A549 (cell line): ENCODE measurements at regions not wholly inside any gene's neighbourhood (a gene's known extent, or its start where the extent isn't known, plus 50 kb on each side); places are given as distances from the start of the nearest gene placed in this dataset.

Experiments
- EHF ChIP-seq: fragments of 250-450 bp; sonication (Bioruptor Pico); IDR thresholded peaks from 2 replicates; pipeline ENCODE4 v1.5.0; 2020; ENCODE audit warnings: mild to moderate bottlenecking
- TF ChIP-seq, protein P1 (sequence below): fragments of >200 bp; sonication (Bioruptor Twin); formaldehyde crosslinking; IDR thresholded peaks from 3 replicates; pipeline ENCODE4 v1.5.1; 2016

DNA sequence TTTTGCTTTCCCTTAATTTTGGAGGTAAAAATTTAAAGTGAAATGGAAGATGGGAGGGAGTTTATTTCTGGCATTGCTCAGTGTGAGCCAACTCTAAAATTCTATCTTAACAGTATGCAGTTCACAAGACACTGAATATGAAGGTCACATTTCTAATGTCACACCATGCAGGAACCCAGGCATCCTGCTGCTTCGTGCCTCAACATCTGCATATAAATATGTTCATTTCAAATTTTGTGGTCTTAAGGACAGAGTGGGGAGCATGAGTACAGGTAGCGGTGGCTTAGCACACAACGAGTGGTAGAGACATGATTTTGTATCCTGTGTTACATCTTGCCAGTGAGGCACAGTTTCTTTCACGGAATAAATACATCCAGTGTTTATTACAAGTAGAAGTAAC, 102.4 kb downstream of the ARL4C start:
- TF ChIP-seq EHF (CRISPR knock-in tag): no peak
- TF ChIP-seq, protein P1, sequence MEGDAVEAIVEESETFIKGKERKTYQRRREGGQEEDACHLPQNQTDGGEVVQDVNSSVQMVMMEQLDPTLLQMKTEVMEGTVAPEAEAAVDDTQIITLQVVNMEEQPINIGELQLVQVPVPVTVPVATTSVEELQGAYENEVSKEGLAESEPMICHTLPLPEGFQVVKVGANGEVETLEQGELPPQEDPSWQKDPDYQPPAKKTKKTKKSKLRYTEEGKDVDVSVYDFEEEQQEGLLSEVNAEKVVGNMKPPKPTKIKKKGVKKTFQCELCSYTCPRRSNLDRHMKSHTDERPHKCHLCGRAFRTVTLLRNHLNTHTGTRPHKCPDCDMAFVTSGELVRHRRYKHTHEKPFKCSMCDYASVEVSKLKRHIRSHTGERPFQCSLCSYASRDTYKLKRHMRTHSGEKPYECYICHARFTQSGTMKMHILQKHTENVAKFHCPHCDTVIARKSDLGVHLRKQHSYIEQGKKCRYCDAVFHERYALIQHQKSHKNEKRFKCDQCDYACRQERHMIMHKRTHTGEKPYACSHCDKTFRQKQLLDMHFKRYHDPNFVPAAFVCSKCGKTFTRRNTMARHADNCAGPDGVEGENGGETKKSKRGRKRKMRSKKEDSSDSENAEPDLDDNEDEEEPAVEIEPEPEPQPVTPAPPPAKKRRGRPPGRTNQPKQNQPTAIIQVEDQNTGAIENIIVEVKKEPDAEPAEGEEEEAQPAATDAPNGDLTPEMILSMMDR: no peak
